ENCODE measurements at regions not wholly inside any gene's neighbourhood (a gene's known extent, or its start where the extent isn't known, plus 50 kb on each side); places are given as distances from the start of the nearest gene placed in this dataset.

GRCh38 chr2:182611009-182611408 lies 105.0 kb upstream of the DNAJC10 start:
- TF ChIP-seq POLR2A (IDR thresholded peaks at IDR 0.05): no peak
- TF ChIP-seq CTCF (IDR thresholded peaks at IDR 0.05): no peak

Measured in tibial nerve (tissue), 3 donors.